NCI-H82 (cell line): ENCODE measurements at regions not wholly inside any gene's neighbourhood (a gene's known extent, or its start where the extent isn't known, plus 50 kb on each side); places are given as distances from the start of the nearest gene placed in this dataset.

Experiments used
- DNase-seq: peaks from one replicate; lab custom pipeline; 2025; lab: John Stamatoyannopoulos, UW

DNA sequence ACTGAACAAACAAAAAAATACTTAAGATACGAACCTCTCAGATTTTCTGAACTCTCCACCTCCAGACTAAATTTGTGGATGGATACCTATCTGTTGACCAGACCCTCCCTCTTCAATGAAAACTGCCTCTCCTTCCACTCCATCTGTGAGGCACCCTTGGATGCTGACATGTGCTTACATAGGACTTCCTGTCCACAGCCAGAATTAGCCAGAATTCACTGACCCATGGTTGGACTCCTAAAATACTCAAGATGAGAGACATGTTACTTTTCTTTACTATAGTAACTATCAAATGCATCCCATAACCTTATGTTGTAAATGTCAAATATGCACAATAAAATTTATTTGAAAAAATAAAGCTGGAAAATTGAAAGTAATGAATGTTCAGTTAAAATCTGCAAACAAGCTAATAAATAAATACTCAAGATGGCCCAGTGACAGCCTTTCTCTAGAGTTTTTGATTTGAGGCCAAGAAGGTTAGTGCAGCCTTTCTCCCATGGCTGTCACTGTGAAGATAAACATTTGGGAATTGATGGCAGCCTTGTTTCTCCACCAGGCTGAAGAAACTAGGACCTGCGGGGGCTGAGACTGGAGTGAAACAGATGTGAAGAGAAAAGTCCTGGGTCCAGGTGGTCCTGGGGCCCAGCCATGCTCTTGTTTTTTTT, 287.0 kb downstream of the ZEB1 start:
- no peak for DNase-seq

- DNase-seq: no peak
Measured at GRCh38 chr10:31605426-31605825, 286.4 kb downstream of the ZEB1 start.

- DNase-seq: no peak
Measured at GRCh38 chr10:31604646-31605170, 285.7 kb downstream of the ZEB1 start.

- DNase-seq: peak; percentile 95
Measured at GRCh38 chr10:31604096-31604495, 285.1 kb downstream of the ZEB1 start.

- DNase-seq: peak; percentile 98
Measured at GRCh38 chr10:31603235-31604087, 284.4 kb downstream of the ZEB1 start.

GRCh38 chr10:31602541-31603234, 283.7 kb downstream of the ZEB1 start:
- DNase-seq: peak; percentile 69

DNA sequence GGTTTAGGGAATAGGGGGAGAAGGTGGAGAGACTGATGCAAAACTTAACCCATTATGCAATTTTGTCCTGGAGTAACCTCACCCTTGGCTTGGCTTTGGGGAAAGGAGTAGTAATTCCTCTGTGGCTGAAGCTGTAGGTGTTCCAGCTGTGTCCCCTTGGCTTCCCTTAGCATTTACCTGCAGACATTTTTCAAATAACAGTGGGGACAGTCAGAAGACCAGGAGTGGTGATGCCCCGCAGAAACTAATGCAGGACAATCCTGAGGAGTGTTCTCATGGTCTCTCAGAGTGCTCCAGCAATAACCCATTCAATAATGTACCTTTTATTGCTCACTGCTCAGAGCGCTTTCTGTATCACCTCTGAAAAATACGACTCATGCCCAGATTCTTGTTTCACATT, 282.1 kb downstream of the ZEB1 start:
- no peak for DNase-seq

DNA sequence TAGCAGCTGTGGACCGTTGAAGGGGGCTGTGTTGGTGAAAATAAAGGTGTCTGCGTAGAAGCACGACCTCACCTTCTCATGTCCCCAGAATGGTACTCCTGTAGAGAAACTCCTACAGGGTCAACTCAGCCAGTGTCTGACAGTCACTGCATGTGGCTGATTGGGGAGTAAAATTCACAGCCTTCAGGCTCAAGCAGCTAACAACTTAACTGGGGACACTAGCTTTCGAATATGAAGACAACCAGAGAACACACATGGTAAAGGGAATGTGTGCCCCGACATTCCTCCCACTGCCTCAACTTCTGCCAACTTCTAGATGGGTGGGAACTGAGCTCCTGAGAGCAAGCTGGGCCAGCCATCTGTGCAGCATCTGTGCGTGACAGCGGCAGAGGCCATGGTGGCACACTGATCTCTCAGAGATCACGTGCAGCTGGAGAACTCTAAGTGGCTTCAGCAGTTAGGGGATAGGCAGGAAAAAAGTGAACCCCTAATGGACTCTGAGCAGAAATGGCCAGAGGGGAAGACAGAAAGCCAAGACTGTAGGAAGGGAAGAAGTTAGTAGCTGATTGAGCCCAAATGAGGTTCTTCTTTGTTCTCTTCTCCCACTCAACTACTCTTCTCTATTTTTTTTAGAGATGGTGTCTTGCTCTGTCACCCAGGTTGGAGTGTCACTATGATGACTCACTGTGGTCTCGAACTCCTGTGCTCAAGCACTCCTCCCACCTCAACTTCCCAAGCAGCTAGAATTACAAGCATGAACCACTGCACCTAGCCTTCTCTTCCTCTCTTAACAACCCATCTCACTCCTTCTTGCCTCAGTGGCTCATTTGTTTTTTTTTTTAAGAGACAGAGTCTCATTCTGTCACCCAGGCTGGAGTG, 280.8 kb downstream of the ZEB1 start:
- peak; percentile 38 for DNase-seq

DNA sequence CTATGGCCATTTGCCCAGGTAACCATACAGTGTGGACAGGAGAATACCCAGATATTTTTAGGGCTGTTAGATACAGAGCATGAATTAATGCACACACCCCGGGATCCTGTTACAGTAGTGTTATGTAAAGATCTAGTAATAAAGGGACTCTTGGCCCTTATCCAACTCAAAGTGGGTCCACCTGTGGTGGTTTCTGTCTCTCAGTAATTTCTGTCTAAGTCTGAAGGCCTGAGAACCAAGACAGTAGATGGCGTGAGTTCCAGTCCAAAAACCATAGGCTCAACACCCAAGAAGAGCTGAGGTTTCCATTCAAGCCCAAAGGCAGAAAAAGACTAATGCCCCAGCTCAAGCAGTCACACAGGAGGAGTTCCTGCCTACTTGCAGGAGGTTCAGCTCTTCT, 277.7 kb downstream of the ZEB1 start:
- DNase-seq: no peak

DNA sequence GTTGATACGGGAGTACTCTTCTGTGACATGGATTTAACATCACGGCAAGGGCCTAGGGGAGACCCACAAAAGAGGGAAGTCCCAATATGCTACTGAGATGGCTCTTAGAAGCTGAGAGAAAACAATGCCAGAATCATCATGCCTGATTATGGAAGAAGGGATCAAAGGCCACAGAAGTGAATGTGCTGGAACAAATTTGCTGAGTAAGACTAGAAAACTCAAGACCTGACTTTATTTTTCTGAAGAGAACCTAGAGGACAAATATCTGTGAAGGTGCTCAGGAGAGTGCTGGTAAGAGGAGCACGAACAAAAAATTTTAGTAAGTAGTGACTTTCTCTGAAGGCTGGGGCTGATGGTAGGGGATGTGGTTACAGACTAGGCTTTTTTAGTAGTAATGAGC, 277.0 kb downstream of the ZEB1 start:
- DNase-seq: no peak

- no peak for DNase-seq
Measured at GRCh38 chr10:31594347-31594873, 275.4 kb downstream of the ZEB1 start.

DNA sequence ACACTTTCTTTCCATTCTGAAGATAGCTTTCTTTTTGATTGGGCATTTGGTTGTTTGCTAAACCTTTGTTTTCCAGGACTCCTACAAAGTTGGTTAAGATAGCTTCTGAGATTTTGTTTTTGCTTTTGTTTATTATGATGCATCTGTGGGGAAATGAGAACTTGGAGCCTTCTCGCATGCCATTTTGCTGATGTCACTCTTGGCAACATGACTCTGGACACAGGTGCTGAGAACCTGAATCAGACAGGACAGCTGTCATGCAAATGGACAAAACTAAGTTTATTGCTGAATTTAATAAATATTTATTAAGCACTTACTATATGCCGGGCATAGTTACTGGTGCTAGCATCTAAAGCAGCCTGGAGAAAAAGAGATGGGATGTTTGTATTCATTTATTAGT, 274.1 kb downstream of the ZEB1 start:
- DNase-seq: no peak

- no peak for DNase-seq
Measured at GRCh38 chr10:31591569-31591968, 272.6 kb downstream of the ZEB1 start.

- no peak for DNase-seq
Measured at GRCh38 chr10:31590023-31590800, 271.2 kb downstream of the ZEB1 start.

DNA sequence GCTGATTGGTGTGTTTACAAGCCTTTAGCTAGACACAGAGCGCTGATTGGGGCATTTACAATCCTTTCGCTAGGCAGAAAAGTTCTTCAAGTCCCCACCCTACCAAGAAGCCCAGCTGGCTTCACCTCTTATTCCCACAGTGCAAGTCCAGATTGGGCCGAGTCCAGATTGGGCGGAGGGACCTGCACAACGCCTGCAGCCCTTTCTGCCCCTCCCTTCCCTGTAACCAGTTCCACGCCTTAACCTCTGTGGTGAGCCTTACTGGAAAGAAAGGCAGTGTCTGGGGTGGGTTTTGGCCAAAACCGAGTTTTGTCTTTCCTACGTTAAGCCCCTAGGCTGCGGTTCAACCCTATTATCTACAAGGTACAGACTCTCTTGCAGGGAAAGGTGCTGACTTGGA, 268.7 kb downstream of the ZEB1 start:
- no peak for DNase-seq

DNA sequence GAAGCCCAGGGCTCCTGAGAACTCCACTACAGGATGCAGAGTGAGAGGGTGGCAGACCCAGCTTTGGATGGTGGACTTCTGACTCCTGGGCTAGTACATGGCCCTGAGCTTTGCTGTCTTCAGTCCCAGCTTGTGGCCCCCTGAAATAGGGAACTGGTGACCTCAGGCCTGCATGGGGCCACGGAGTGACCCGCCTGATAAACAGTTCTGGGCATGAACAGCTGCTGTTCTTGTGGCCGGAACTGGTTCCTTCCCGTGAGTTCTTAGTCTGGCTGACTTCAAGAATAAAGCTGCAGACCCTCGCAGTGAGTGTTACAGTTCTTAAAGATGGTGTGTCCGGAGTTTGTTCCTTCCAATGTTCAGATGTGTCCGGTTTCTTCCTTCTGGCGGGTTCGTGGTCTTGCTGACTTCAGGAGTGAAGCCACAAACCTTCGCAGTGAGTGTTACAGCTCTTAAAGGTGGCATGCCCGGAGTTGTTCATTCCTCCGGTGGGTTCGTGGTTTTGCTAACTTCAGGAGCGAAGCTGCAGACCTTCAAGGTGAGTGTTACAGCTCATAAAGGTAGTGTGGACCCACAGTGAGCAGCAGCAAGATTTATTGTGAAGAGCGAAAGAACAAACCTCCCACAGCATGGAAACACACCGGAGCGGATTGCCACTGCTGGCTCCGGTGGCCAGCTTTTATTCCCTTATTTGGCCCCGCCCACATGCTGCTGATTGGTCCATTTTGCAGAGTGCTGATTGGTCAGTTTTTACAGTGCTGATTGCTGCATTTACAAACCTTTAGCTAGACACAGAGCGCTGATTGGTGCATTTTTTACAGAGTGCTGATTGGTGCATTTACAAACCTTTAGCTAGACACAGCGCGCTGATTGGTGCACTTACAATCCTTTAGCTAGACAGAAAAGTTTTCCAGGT, 268.0 kb downstream of the ZEB1 start:
- no peak for DNase-seq

- no peak for DNase-seq
Measured at GRCh38 chr10:31584876-31585275, 265.9 kb downstream of the ZEB1 start.

DNA sequence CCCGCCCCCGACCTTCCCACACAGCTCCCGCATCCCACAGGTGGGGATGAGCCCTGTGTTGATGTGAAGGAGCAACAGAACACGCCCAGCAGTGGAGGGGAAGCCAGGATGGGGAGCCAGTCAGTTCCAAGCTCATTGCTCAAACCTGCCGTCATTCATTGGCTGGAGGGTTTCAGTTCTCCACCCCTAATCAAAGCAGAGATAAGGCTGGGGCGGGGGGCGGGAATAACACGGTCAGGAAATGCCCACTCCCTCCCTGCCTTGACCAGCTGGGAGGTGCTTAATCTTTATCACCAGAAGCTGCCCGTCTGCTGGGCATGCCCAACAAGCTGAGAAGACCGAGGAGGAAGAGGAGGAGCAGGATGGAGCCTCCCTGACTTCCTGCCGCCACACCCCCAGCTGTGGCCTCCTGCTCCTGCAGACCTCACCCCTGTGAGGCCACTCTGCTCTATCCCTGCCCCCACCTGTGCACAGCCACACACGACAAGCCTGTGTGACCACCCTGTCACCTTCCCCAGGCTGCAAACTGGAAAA, 265.1 kb downstream of the ZEB1 start:
- DNase-seq: no peak

- DNase-seq: no peak
Measured at GRCh38 chr10:31583293-31583692, 264.3 kb downstream of the ZEB1 start.
